GM20000 (cell line): ENCODE measurements at regions not wholly inside any gene's neighbourhood (a gene's known extent, or its start where the extent isn't known, plus 50 kb on each side); places are given as distances from the start of the nearest gene placed in this dataset.

Experiments used
- DNase-seq: peaks from one replicate; pipeline ENCODE4 v3.0.0; 2012; ENCODE audit warnings: low spot score
- CTCF ChIP-seq: IDR thresholded peaks from 2 replicates; pipeline ENCODE4 v1.5.1; 2012; ENCODE audit warnings: mild to moderate bottlenecking, control low read depth; ENCODE audit errors: extremely low read depth, missing control alignments

GRCh38 chr3:182575941-182576340 is 217.4 kb upstream of the ATP11B start:
- TF ChIP-seq CTCF: no peak
- DNase-seq: no peak

GRCh38 chr3:182583545-182583944 is 209.8 kb upstream of the ATP11B start:
- TF ChIP-seq CTCF: no peak

DNA sequence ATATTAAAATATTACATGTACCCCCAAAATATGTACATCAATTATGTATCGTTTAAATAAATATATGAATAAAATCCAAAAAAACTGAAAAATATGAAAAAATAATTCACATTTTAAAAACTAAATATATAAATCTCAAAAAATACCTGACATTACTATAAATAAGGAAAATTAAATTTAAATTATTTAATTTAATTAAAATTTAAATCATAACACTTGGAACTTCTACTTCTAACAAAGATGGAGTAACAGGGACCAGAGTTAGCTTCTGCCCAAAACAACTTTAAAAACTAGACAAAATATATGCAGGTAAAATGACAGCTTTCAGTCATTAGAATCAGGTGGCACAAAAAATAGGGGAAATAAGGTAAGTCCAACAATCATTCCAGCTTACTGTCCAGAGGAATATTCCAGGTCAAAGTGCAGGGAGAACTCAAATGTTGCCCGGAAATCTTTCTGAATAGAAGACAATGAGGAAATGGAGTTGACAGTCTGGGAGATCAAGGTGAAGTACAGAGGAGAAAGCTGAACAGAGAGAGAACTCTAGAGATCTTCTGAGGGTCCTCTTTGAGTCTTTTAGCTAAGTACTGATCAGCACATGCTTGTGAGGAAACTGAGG is 207.7 kb upstream of the ATP11B start:
- no peak for TF ChIP-seq CTCF

More at GRCh38 chr3:182583545-182583944, 209.8 kb upstream of the ATP11B start:
- no peak for DNase-seq

GRCh38 chr3:182592747-182593146 is 200.6 kb upstream of the ATP11B start:
- TF ChIP-seq CTCF: no peak
- no peak for DNase-seq

More for the DNA sequence above, 207.7 kb upstream of the ATP11B start:
- DNase-seq: no peak

- no peak for TF ChIP-seq CTCF
- no peak for DNase-seq
These were observed 196.5 kb upstream of the ATP11B start for GRCh38 chr3:182596676-182597410.

GRCh38 chr3:182597621-182598041 is 195.7 kb upstream of the ATP11B start:
- no peak for DNase-seq
- TF ChIP-seq CTCF: no peak

- TF ChIP-seq CTCF: no peak
- no peak for DNase-seq
These were observed 191.7 kb upstream of the ATP11B start for GRCh38 chr3:182601597-182601996.
